Smooth muscle cell (in vitro differentiated cells): ENCODE measurements at regions not wholly inside any gene's neighbourhood (a gene's known extent, or its start where the extent isn't known, plus 50 kb on each side); places are given as distances from the start of the nearest gene placed in this dataset.

Experiments used
- DNase-seq: peaks from one replicate; lab custom pipeline; 2025; ENCODE audit not compliant: unreplicated experiment; lab: John Stamatoyannopoulos, UW
- H2AFZ ChIP-seq: fragments of 200-600 bp; sonication (generic); 2 replicates; pipeline ENCODE4 v1.6.0; 2016; ENCODE audit warnings: antibody characterized with exemption, low read depth, mild to moderate bottlenecking
- H3F3A ChIP-seq: fragments of 200-600 bp; sonication (generic); 2 replicates; pipeline ENCODE4 v1.6.0; 2017; ENCODE audit warnings: antibody characterized with exemption, low read depth
- H3K27ac ChIP-seq: fragments of 200-600 bp; sonication (generic); 2 replicates; pipeline ENCODE4 v1.5.1; 2016; ENCODE audit warnings: low read depth, mild to moderate bottlenecking
- H3K27me3 ChIP-seq: fragments of 200-600 bp; sonication (generic); 2 replicates; pipeline ENCODE4 v1.6.1; 2016; ENCODE audit warnings: low read depth, mild to moderate bottlenecking
- H3K36me3 ChIP-seq: fragments of 200-600 bp; sonication (generic); 2 replicates; pipeline ENCODE4 v1.5.1; 2016; ENCODE audit warnings: low read depth
- H3K4me1 ChIP-seq: fragments of 200-600 bp; sonication (generic); 2 replicates; pipeline ENCODE4 v1.5.1; 2016; ENCODE audit warnings: low read depth
- H3K4me2 ChIP-seq: fragments of 200-600 bp; sonication (generic); 2 replicates; pipeline ENCODE4 v1.6.0; 2016; ENCODE audit warnings: mild to moderate bottlenecking
- H3K4me3 ChIP-seq: fragments of 200-600 bp; sonication (generic); 2 replicates; pipeline ENCODE4 v1.5.1; 2016; ENCODE audit warnings: mild to moderate bottlenecking
- H3K79me2 ChIP-seq: fragments of 200-600 bp; sonication (generic); 2 replicates; pipeline ENCODE4 v1.6.0; 2016; ENCODE audit warnings: low read depth, mild to moderate bottlenecking
- H3K9ac ChIP-seq: fragments of 200-600 bp; sonication (generic); 2 replicates; pipeline ENCODE4 v1.6.0; 2016; ENCODE audit warnings: low read depth
- H3K9me3 ChIP-seq: fragments of 200-600 bp; sonication (generic); replicated peaks from 2 replicates; pipeline ENCODE4 v1.5.1; 2016; ENCODE audit warnings: low read depth
- H4K20me1 ChIP-seq: fragments of 200-600 bp; sonication (generic); 2 replicates; pipeline ENCODE4 v1.6.0; 2016; ENCODE audit warnings: low read depth
- WGBS: methylation state at CpG from one replicate; pipeline ENCODE4 v1.1.7; 2016; ENCODE audit warnings: low lambda C conversion rate; 5-methylcytosine and 5-hydroxymethylcytosine counted together
- TF ChIP-seq, protein P1 (sequence below): fragments of 200-600 bp; sonication (generic); IDR thresholded peaks from 2 replicates; pipeline ENCODE4 v1.5.1; 2017; ENCODE audit warnings: borderline replicate concordance, mild to moderate bottlenecking, antibody characterized with exemption; ENCODE audit not compliant: insufficient read depth, poor library complexity, severe bottlenecking

DNA sequence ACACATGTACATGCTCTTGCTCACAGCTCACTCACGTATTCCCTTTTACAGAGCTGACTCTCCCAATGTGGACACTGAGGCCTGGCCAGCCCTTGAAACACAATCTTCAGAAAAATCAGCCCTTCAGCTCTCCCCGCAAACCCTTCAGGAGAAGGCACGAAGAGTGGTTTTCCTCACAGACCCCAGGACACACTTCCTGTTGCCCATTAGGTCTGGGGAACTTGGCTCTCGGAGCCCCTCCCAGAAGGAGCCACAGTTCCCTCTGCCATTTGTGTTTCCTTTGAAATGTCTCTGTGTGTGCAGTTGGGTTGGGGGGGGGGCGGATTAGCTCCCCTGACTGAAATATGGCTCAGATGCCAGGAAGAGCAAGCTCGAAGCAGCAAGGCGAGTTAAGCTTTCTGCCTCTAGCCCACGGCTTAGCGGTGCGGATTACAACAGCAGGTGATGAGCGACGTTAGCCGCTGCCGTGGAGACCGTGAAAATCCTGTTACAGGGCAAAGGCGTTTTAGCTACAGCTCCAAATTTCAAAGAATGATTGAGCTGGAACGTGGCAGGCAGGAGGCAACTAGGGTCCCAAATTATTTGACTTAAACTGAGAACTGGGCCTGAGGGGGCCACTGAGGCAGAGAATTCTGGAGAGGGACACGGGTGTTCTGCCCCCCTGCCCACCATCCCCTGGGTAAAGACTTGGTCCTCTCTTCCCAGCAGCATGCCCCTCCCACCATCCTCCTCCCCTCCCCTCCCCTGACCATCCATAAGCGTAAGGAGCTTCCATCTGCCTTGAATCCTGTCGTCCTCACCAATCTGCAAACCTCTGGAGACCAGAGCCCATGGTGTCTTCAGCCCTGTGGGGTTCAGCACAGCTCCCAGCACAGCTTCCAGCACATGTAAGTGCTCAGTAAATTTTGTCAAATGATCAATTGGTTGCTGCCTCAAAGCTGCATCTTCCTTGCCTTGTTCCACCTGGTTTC lies 598.6 kb downstream of the BUD13 start:
- H3K4me2 ChIP-seq: no peak overlapping the region
- no peak overlapping the region for H3K9ac ChIP-seq
- H3K9me3 ChIP-seq: no peaks in the 10 kb centered on the region
- H3K4me3 ChIP-seq: no peak overlapping the region
- WGBS: 81% methylated on average over 20 of the region's 20 CpGs
- no peaks in the 10 kb centered on the region for H3K36me3 ChIP-seq
- H3K4me1 ChIP-seq: peaks cover 17% of the 10 kb centered on the region
- H4K20me1 ChIP-seq: no peaks in the 10 kb centered on the region
- H3K27ac ChIP-seq: no peak overlapping the region
- H3K27me3 ChIP-seq: no peaks in the 10 kb centered on the region
- TF ChIP-seq, protein P1, sequence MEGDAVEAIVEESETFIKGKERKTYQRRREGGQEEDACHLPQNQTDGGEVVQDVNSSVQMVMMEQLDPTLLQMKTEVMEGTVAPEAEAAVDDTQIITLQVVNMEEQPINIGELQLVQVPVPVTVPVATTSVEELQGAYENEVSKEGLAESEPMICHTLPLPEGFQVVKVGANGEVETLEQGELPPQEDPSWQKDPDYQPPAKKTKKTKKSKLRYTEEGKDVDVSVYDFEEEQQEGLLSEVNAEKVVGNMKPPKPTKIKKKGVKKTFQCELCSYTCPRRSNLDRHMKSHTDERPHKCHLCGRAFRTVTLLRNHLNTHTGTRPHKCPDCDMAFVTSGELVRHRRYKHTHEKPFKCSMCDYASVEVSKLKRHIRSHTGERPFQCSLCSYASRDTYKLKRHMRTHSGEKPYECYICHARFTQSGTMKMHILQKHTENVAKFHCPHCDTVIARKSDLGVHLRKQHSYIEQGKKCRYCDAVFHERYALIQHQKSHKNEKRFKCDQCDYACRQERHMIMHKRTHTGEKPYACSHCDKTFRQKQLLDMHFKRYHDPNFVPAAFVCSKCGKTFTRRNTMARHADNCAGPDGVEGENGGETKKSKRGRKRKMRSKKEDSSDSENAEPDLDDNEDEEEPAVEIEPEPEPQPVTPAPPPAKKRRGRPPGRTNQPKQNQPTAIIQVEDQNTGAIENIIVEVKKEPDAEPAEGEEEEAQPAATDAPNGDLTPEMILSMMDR: no peak
- no peak for DNase-seq
- H2AFZ ChIP-seq: no peak overlapping the region
- no peaks in the 10 kb centered on the region for H3F3A ChIP-seq
- no peaks in the 10 kb centered on the region for H3K79me2 ChIP-seq

DNA sequence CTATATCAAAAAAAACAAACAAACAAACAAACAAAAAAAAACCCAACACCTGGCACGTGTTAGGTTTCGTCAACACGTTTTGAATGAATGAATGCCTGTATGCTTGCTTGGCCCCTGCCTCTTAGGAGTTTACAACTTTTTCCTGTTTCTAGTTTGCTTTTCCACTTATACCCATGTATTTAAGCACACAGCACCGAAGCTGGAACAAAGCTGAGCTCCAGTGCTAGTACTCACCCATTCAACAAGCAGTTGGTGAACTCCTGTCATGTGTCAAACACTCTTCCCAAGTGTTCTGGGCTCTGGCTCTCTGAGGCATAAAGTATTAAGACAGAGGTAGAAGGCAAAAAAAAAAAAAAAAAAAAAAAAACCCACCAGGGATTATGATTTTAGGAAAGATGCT lies 599.3 kb downstream of the BUD13 start:
- Histone ChIP-seq H3F3A (no peaks in the 10 kb centered on the region), H3K4me2 (no peak overlapping the region), H3K27ac (no peak overlapping the region), H3K9me3 (no peaks in the 10 kb centered on the region), H3K27me3 (no peaks in the 10 kb centered on the region), H3K4me1 (peaks cover 17% of the 10 kb centered on the region), H3K9ac (no peak overlapping the region), H4K20me1 (no peaks in the 10 kb centered on the region), H3K4me3 (no peak overlapping the region), H2AFZ (no peak overlapping the region), H3K36me3 (no peaks in the 10 kb centered on the region), H3K79me2 (no peaks in the 10 kb centered on the region)
- 92% methylated on average over 4 of the region's 4 CpGs for WGBS
- DNase-seq: no peak
- TF ChIP-seq, protein P1: no peak

DNA sequence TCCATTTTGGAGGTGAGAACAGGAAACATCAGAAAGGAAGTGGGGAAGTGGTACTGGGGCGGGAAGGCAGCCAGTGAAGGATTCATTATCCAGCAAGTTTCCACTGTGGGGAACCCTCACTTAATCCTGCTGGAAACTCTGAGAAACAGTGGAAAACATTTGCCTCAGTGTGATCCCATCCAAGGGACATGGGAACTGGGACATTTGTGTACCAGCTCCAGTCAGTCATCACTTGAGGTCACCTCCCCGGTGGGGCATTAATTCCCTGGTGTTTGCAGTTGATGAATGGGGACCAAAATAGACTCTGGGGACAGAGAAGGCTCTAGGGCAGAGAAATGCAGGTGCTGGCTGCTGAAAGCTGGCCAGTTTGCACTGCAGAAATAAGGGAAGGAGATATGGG lies 599.9 kb downstream of the BUD13 start:
- H3K4me2 ChIP-seq: no peak overlapping the region
- H3K4me3 ChIP-seq: no peak overlapping the region
- no peaks in the 10 kb centered on the region for H3K79me2 ChIP-seq
- no peaks in the 10 kb centered on the region for H3K9me3 ChIP-seq
- no peak overlapping the region for H2AFZ ChIP-seq
- DNase-seq: no peak
- H3K36me3 ChIP-seq: no peaks in the 10 kb centered on the region
- H3K4me1 ChIP-seq: peaks cover 15% of the 10 kb centered on the region
- no peaks in the 10 kb centered on the region for H4K20me1 ChIP-seq
- no peaks in the 10 kb centered on the region for H3F3A ChIP-seq
- H3K27ac ChIP-seq: no peak overlapping the region
- H3K27me3 ChIP-seq: no peaks in the 10 kb centered on the region
- WGBS: 60% methylated on average over 2 of the region's 2 CpGs
- no peak overlapping the region for H3K9ac ChIP-seq
- TF ChIP-seq, protein P1: no peak

DNA sequence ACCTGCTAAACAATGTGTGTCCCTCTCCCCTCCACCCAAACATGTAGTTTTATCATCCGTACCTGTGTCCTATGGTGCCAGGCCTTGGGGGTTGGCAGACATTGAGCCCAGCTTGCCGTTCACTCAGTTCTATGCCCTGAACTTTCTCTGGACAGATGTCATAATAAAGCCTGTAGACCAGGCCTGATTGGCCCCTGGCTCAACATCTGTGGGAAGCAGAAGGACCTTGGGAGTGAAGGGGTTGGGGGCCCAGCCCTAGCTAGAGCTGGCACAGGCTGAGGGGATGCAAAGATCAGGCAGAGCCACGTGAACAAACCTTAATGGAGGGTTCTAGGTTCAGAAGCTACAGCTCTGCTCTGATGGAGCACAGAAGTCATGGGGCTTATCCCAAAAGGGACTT lies 600.6 kb downstream of the BUD13 start:
- TF ChIP-seq, protein P1: no peak
- Histone ChIP-seq H4K20me1 (no peaks in the 10 kb centered on the region), H3K79me2 (no peaks in the 10 kb centered on the region), H3K4me1 (peaks cover 11% of the 10 kb centered on the region), H3K9me3 (no peaks in the 10 kb centered on the region), H3K9ac (no peak overlapping the region), H3K4me2 (no peak overlapping the region), H2AFZ (no peak overlapping the region), H3K36me3 (no peaks in the 10 kb centered on the region), H3F3A (no peaks in the 10 kb centered on the region), H3K27me3 (no peaks in the 10 kb centered on the region), H3K27ac (no peak overlapping the region), H3K4me3 (no peak overlapping the region)
- no peak for DNase-seq
- WGBS: 94% methylated on average over 3 of the region's 3 CpGs
